PC-9 (cell line): ENCODE measurements at regions not wholly inside any gene's neighbourhood (a gene's known extent, or its start where the extent isn't known, plus 50 kb on each side); places are given as distances from the start of the nearest gene placed in this dataset.

Experiments used
- BruUV-seq: library from RNA; stranded (reverse); fragments of 400-500 nt; replicated peaks from 2 replicates; lab custom pipeline; 2021; lab: Mats Ljungman, UMichigan
- CTCF ChIA-PET: fragments of 300-600 bp; sonication (Branson Sonifier 250); formaldehyde crosslinking; loops from one replicate; lab custom pipeline; 2022; ENCODE audit warnings: antibody characterized with exemption; lab: Charles Lee
- POLR2A ChIA-PET: fragments of 300-600 bp; sonication (Branson Sonifier 250); formaldehyde crosslinking; loops from one replicate; lab custom pipeline; 2022; ENCODE audit warnings: antibody characterized with exemption; ENCODE audit not compliant: unreplicated experiment; lab: Charles Lee
- DNase-seq, 2 experiments: peaks; one replicate each; pipeline versions ENCODE4 v3.0.0 to v3.0.0-alpha.2; 2015 to 2022; ENCODE audit warnings: mixed read lengths in 1 of 2
- H2AFZ ChIP-seq: fragments of 200-600 bp; sonication (generic); 2 replicates; pipeline ENCODE4 v1.8.1; 2017; ENCODE audit warnings: antibody characterized with exemption
- H3F3A ChIP-seq: fragments of 200-600 bp; sonication (generic); 2 replicates; pipeline ENCODE4 v1.8.1; 2017; ENCODE audit warnings: antibody characterized with exemption, mild to moderate bottlenecking, low read depth; ENCODE audit not compliant: insufficient read depth
- H3K27ac ChIP-seq: fragments of 200-600 bp; sonication (generic); 2 replicates; pipeline ENCODE4 v1.6.1; 2016; ENCODE audit warnings: mixed run types
- H3K27me3 ChIP-seq: fragments of 200-600 bp; sonication (generic); 2 replicates; pipeline ENCODE4 v1.6.1; 2016; ENCODE audit warnings: low read depth, mixed run types; ENCODE audit not compliant: insufficient read depth
- H3K36me3 ChIP-seq: fragments of 200-600 bp; sonication (generic); 2 replicates; pipeline ENCODE4 v1.6.1; 2016; ENCODE audit warnings: low read depth, mixed run types
- H3K4me1 ChIP-seq: fragments of 200-600 bp; sonication (generic); replicated peaks from 2 replicates; pipeline ENCODE4 v1.6.1; 2016; ENCODE audit warnings: mixed run types; ENCODE audit not compliant: insufficient read depth
- H3K4me2 ChIP-seq: fragments of 200-600 bp; sonication (generic); 2 replicates; pipeline ENCODE4 v1.6.1; 2017; ENCODE audit warnings: mixed run types
- H3K4me3 ChIP-seq: fragments of 200-600 bp; sonication (generic); 2 replicates; pipeline ENCODE4 v1.6.1; 2016; ENCODE audit warnings: mixed run types
- H3K79me2 ChIP-seq: fragments of 200-600 bp; sonication (generic); 2 replicates; pipeline ENCODE4 v1.6.1; 2017; ENCODE audit warnings: low read depth, mixed run types
- H3K9me2 ChIP-seq: fragments of 200-600 bp; sonication (generic); 2 replicates; pipeline ENCODE4 v1.8.1; 2017; ENCODE audit warnings: mild to moderate bottlenecking; ENCODE audit not compliant: insufficient read depth
- H3K9me3 ChIP-seq: fragments of 200-600 bp; sonication (generic); 2 replicates; pipeline ENCODE4 v1.8.1; 2016; ENCODE audit warnings: low read depth; ENCODE audit not compliant: insufficient read depth
- H4K20me1 ChIP-seq: fragments of 200-600 bp; sonication (generic); 2 replicates; pipeline ENCODE4 v1.8.1; 2017; ENCODE audit not compliant: insufficient read depth
- EZH2 ChIP-seq: fragments of 200-600 bp; sonication (generic); IDR thresholded peaks from 2 replicates; pipeline ENCODE4 v1.8.0; 2017; ENCODE audit warnings: antibody characterized with exemption, low read depth
- intact Hi-C: fragments of 100-400 bp; cut with micrococcal nuclease; formaldehyde crosslinking; loops from one replicate; pipeline ENCODE4 v1.10.0; 2022; ENCODE audit not compliant: unreplicated experiment
- TF ChIP-seq, protein P1 (sequence below): fragments of 200-600 bp; sonication (generic); conservative IDR thresholded peaks from 2 replicates; pipeline ENCODE4 v1.6.1; 2017; ENCODE audit warnings: mixed run types, antibody characterized with exemption, mild to moderate bottlenecking, moderate library complexity

DNA sequence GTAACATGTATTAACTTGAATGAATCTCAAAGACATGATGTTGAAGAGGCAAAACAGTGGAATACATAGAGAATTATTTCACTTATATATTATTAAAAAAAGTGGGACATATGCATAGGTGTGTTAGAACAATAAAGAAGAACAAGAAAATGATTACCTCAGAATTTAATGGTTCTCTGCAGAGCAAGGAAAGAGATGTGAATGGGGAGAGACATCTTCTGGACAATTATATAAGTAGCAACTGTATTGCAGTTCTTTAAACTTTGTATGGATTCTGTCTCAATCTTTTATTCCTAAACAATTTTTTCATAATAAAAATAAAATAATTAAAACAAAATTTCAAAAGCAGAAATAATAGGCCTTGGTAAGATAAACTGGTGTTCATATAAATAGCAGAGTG lies 674.9 kb upstream of the ADGRL4 start:
- Histone ChIP-seq H3K27ac (no peak overlapping the region), H3K36me3 (no peaks in the 10 kb centered on the region), H3K4me3 (no peak overlapping the region), H4K20me1 (no peaks in the 10 kb centered on the region; the same call in 1 of the 2 replicates), H3K9me3 (no peaks in the 10 kb centered on the region), H3F3A (no peaks in the 10 kb centered on the region), H2AFZ (no peak overlapping the region), H3K79me2 (no peaks in the 10 kb centered on the region), H3K27me3 (no peaks in the 10 kb centered on the region), H3K4me2 (no peak overlapping the region), H3K9me2 (peaks cover 6% of the 10 kb centered on the region; the same call in 1 of the 2 replicates), H3K4me1 (no peaks in the 10 kb centered on the region)
- POLR2A ChIA-PET = no interaction called here
- TF ChIP-seq EZH2 = no peak
- TF ChIP-seq, protein P1, sequence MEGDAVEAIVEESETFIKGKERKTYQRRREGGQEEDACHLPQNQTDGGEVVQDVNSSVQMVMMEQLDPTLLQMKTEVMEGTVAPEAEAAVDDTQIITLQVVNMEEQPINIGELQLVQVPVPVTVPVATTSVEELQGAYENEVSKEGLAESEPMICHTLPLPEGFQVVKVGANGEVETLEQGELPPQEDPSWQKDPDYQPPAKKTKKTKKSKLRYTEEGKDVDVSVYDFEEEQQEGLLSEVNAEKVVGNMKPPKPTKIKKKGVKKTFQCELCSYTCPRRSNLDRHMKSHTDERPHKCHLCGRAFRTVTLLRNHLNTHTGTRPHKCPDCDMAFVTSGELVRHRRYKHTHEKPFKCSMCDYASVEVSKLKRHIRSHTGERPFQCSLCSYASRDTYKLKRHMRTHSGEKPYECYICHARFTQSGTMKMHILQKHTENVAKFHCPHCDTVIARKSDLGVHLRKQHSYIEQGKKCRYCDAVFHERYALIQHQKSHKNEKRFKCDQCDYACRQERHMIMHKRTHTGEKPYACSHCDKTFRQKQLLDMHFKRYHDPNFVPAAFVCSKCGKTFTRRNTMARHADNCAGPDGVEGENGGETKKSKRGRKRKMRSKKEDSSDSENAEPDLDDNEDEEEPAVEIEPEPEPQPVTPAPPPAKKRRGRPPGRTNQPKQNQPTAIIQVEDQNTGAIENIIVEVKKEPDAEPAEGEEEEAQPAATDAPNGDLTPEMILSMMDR = no peak
- no TSS peak for BruUV-seq
- no peak for DNase-seq
- CTCF ChIA-PET = interaction anchor here (0.6 kb wide), 1 partner anchor 424 kb away, joined by 4 read pairs; no protein-coding TSS in a partner anchor
- intact Hi-C loops = no loop called here

DNA sequence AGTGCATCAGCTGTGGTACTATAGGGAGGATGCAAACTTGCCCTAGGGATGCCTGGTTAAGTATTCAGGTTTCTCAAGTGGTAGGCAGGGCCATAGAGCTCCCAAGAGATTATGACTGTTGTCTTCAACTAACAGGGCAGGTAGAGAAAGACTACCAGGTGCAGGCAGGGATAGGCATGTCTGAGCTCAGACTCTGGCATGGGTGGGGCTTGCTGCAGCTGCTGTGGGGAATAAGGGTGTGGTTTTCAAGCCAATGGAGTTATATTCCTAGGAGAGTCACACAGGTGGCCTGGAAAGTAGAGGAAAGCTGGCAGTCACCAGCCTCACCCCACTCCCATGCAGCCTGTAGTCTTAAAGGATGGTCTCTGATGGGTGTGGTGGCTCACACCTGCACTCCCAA lies 673.4 kb upstream of the ADGRL4 start:
- no peaks in the 10 kb centered on the region for H3K27me3 ChIP-seq
- intact Hi-C loops = no loop called here
- BruUV-seq = no TSS peak
- no peak overlapping the region for H3K27ac ChIP-seq
- TF ChIP-seq, protein P1 = no peak
- TF ChIP-seq EZH2 = no peak
- POLR2A ChIA-PET = no interaction called here
- no peak overlapping the region for H3K4me2 ChIP-seq
- no peaks in the 10 kb centered on the region for H3K79me2 ChIP-seq
- CTCF ChIA-PET = no interaction called here
- H4K20me1 ChIP-seq = no peaks in the 10 kb centered on the region
- no peak for DNase-seq
- H3K4me1 ChIP-seq = no peaks in the 10 kb centered on the region
- H3K36me3 ChIP-seq = no peaks in the 10 kb centered on the region
- H3K9me3 ChIP-seq = no peaks in the 10 kb centered on the region; the same call in 1 of the 2 replicates
- H3K4me3 ChIP-seq = no peak overlapping the region
- no peak overlapping the region for H2AFZ ChIP-seq
- no peaks in the 10 kb centered on the region for H3K9me2 ChIP-seq
- H3F3A ChIP-seq = no peaks in the 10 kb centered on the region

DNA sequence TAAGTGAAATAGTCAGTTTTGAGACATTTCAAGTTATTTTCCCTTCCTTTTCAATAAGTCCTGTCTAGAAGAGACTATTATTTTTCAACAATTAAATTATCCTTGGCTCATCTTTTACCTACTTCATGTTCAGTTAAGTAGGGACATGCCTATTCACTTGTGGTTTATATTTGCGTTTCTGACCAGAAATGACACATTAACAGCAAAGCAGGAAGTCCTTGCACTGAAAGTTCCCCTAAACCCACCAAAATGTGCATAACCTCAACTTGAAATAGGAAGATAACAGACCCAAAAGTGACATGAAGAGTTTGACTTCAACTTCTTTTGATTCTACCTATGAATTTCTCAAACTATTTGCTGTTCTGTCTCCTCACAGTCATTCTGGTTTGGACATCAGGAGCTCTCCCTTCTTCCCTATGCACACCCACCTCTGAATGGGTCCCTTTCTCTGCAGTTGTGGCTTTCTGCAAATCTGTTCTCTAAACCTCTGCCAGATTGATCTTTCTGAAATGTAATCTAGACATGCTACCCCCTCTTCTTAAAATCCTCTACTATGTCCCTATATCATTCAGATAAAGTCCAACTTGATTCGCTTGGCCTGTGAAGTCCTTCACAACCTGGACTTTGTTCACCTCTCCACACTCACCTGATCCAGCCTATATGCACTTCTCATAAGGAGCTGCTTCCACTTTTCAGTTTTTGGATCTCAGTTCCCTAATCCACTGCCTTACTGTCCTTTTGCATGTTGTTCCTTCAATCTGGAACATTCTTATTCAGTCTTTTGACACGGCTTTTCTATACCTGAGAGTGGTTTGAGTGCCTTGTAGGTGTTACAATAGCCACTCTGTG lies 661.5 kb upstream of the ADGRL4 start:
- intact Hi-C loops = no loop called here
- Histone ChIP-seq H3K79me2 (no peaks in the 10 kb centered on the region), H3F3A (no peaks in the 10 kb centered on the region), H2AFZ (no peak overlapping the region), H3K9me3 (no peaks in the 10 kb centered on the region), H3K27ac (no peak overlapping the region), H3K9me2 (no peaks in the 10 kb centered on the region), H4K20me1 (no peaks in the 10 kb centered on the region; the same call in 1 of the 2 replicates), H3K4me1 (no peaks in the 10 kb centered on the region), H3K4me2 (no peak overlapping the region), H3K27me3 (no peaks in the 10 kb centered on the region), H3K36me3 (no peaks in the 10 kb centered on the region), H3K4me3 (no peak overlapping the region)
- no TSS peak for BruUV-seq
- CTCF ChIA-PET = no interaction called here
- TF ChIP-seq, protein P1 = no peak
- no peak for TF ChIP-seq EZH2
- no peak for DNase-seq
- POLR2A ChIA-PET = no interaction called here
